GF-D8 (cell line): ENCODE measurements at regions not wholly inside any gene's neighbourhood (a gene's known extent, or its start where the extent isn't known, plus 50 kb on each side); places are given as distances from the start of the nearest gene placed in this dataset.

ENCODE experiments used
- DNase-seq: peaks from one replicate; lab custom pipeline; 2025; lab: John Stamatoyannopoulos, UW

GRCh38 chr6:163952005-163952404 lies 537.5 kb downstream of the QKI start:
- DNase-seq, result no peak

GRCh38 chr6:163951326-163951725 lies 536.8 kb downstream of the QKI start:
- no peak for DNase-seq

GRCh38 chr6:163950159-163950558 lies 535.6 kb downstream of the QKI start:
- DNase-seq, result no peak

GRCh38 chr6:163949431-163949830 lies 534.9 kb downstream of the QKI start:
- no peak for DNase-seq

- DNase-seq, result no peak
These were observed 533.7 kb downstream of the QKI start for GRCh38 chr6:163948250-163948649.

- DNase-seq, result no peak
These were observed 532.8 kb downstream of the QKI start for GRCh38 chr6:163947276-163947675.

- DNase-seq, result no peak
These were observed 531.9 kb downstream of the QKI start for GRCh38 chr6:163946437-163946836.

- DNase-seq, result no peak
These were observed 531.3 kb downstream of the QKI start for GRCh38 chr6:163945808-163946207.

GRCh38 chr6:163944897-163945296 lies 530.4 kb downstream of the QKI start:
- DNase-seq, result no peak

GRCh38 chr6:163943607-163944385 lies 529.3 kb downstream of the QKI start:
- DNase-seq, result no peak

GRCh38 chr6:163942790-163943189 lies 528.3 kb downstream of the QKI start:
- DNase-seq, result no peak

GRCh38 chr6:163941624-163941976 lies 527.1 kb downstream of the QKI start:
- DNase-seq, result no peak

GRCh38 chr6:163940705-163941623 lies 526.4 kb downstream of the QKI start:
- DNase-seq, result no peak

GRCh38 chr6:163937071-163937470 lies 522.6 kb downstream of the QKI start:
- DNase-seq, result no peak

GRCh38 chr6:163935158-163935762 lies 520.7 kb downstream of the QKI start:
- no peak for DNase-seq

- DNase-seq, result no peak
These were observed 515.5 kb downstream of the QKI start for GRCh38 chr6:163930012-163930411.

- DNase-seq, result no peak
These were observed 515.0 kb downstream of the QKI start for GRCh38 chr6:163929538-163929937.

- no peak for DNase-seq
These were observed 512.1 kb downstream of the QKI start for GRCh38 chr6:163926642-163927041.

- no peak for DNase-seq
These were observed 511.3 kb downstream of the QKI start for GRCh38 chr6:163925839-163926238.

GRCh38 chr6:163923658-163924411 lies 509.3 kb downstream of the QKI start:
- no peak for DNase-seq

- no peak for DNase-seq
These were observed 508.0 kb downstream of the QKI start for GRCh38 chr6:163922562-163922961.

- no peak for DNase-seq
These were observed 505.1 kb downstream of the QKI start for GRCh38 chr6:163919652-163920051.
